Retinal pigment epithelial cell (primary cell): ENCODE measurements at regions not wholly inside any gene's neighbourhood (a gene's known extent, or its start where the extent isn't known, plus 50 kb on each side); places are given as distances from the start of the nearest gene placed in this dataset.

Experiments
- DNase-seq: peaks from one replicate; pipeline ENCODE4 v3.0.0-alpha.2; 2010; ENCODE audit warnings: low read depth
- H3K4me3 ChIP-seq: 2 replicates; pipeline ENCODE4 v1.5.1; 2011; ENCODE audit warnings: mild to moderate bottlenecking, low read length, control low read depth, moderate library complexity
- TF ChIP-seq, protein P1 (sequence below): conservative IDR thresholded peaks from 2 replicates; pipeline ENCODE4 v1.5.1; 2011; ENCODE audit warnings: low read depth, low read length, control low read depth, inconsistent platforms

DNA sequence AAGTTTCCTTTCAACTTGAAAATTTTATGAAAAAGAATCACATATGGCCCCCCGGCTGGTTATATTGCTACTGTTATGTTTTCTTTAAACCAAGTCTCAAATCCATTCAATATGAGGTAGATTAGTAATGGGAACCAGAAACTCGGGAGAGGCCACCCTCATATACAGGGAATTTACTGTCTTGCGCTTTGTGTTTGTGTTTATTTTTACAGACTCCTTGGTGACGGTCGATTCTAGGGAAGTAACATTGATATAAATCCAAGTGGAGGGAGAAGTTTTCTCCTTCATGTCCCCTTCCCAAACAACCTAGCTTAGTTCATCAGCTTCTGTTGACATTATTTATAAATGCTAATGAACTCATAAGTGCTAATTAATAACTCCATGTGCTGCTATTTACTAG, 163.5 kb upstream of the LMO4 start:
- H3K4me3 ChIP-seq, result no peak overlapping the region
- DNase-seq, result no peak
- TF ChIP-seq, protein P1, sequence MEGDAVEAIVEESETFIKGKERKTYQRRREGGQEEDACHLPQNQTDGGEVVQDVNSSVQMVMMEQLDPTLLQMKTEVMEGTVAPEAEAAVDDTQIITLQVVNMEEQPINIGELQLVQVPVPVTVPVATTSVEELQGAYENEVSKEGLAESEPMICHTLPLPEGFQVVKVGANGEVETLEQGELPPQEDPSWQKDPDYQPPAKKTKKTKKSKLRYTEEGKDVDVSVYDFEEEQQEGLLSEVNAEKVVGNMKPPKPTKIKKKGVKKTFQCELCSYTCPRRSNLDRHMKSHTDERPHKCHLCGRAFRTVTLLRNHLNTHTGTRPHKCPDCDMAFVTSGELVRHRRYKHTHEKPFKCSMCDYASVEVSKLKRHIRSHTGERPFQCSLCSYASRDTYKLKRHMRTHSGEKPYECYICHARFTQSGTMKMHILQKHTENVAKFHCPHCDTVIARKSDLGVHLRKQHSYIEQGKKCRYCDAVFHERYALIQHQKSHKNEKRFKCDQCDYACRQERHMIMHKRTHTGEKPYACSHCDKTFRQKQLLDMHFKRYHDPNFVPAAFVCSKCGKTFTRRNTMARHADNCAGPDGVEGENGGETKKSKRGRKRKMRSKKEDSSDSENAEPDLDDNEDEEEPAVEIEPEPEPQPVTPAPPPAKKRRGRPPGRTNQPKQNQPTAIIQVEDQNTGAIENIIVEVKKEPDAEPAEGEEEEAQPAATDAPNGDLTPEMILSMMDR, result no peak

DNA sequence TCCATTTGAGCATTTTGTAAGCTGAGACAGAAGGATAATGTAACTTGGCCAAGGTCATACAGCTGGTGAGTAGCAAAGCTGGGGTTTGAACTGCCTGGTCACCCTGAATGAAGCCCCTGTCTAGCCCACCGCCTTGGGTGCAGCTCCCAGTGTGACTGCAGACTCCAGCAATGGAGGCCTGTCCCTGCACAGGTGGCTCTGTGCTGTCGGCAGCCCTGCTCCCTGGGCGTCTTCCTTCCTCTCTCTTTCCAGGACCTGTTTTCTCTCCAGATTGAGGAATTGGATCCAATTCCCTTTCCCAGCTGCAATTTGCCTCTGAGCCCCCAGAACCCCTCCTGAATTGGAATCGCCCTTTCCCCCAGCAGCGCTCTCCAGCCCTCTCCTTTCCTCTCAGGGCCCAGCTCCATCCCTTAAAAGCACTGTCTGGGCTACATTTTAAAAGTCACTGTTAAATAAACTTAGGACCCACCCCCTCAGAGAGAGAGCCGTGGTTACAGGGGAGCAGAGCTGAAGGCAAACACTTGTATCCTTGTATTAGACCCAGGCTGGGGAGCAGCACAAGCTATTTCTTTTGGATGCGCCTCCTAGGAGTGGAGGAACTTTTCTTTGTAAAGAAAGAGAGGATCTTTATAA, 161.4 kb upstream of the LMO4 start:
- H3K4me3 ChIP-seq, result no peak overlapping the region
- TF ChIP-seq, protein P1, result no peak
- DNase-seq, result no peak

DNA sequence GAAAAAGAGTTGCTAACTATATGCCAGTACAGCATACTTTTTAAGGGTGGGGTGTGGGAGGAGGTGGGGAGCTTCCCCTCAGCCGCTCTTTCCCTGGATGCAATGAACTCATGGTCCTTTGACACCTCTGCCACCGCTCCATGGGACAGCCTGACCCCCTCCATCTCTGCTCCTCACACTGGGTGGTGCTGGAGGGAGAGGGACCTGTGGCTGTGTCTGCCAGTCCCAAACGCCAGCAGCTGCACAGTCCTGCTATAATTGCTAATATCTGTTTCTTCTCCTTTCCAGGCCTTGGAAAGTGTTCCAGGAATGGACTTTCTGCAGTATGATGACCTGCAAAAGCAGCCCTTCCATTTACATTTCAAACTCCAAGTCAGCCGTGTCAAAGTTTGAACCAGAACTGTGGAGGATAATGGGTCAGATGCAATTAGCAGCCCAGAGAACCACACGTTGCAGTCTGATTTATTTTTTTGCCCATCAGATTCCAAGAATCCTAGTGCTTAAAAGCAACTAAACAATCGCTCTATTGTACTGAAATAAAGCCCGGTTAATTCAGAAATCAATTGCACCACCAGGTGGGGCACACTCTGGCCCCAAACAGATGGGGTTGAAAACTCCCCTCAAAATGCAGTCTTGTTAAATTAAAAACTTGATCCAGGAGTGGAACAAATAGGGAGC, 160.7 kb upstream of the LMO4 start:
- DNase-seq, result no peak
- TF ChIP-seq, protein P1, result peak; percentile 53
- H3K4me3 ChIP-seq, result no peak overlapping the region

DNA sequence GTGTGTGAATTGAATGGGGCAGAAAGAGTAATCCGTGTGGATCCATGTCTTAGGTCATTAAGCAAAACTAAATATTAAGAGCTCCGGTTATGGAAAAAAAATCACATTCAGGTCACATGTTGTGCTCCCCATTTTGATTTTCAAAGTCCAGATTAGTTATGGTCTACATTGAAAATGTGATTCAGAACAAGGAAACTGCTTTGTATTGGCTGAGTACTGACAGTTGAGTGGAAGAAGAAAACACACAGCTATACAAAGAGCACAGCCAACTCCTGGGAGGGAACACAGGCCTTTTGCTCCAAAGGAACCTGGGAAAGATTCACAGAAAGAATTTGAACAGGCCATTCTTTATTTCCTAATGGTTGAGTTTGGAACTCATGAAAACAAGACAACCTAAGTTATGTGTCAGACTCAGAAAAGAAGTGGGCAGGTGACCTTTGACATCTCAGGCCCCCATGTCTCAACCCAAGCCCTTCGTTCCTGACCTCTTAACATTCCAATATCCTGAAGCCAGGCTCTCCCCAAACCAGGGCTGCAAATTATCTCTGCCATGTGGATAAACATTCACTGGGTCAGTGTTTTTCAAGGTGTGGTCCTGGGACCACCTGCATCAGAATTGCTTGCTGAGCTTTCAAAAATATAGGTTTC, 159.3 kb upstream of the LMO4 start:
- no peak for DNase-seq

DNA sequence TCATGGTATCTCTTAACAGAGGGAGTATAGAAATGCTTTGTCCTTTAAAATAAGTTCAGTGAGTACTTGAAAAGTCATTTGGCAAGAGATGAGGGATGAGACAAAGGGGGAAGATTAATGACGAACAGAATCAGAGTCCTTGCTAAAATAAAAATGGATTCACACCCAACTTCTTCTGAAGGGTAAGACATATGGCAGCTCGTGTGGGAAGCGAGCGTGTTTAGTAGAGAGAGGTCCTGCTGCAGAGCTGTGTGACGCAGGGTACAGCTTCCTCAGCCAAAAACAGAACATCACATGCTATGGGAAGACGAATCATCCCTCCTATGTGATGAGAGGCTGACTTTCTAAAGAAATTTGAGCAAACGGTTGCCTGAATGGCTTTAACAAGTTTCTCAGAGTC, 158.5 kb upstream of the LMO4 start:
- H3K4me3 ChIP-seq, result no peak overlapping the region

More for the DNA sequence above, 159.3 kb upstream of the LMO4 start:
- TF ChIP-seq, protein P1, result no peak
- no peak overlapping the region for H3K4me3 ChIP-seq

DNA sequence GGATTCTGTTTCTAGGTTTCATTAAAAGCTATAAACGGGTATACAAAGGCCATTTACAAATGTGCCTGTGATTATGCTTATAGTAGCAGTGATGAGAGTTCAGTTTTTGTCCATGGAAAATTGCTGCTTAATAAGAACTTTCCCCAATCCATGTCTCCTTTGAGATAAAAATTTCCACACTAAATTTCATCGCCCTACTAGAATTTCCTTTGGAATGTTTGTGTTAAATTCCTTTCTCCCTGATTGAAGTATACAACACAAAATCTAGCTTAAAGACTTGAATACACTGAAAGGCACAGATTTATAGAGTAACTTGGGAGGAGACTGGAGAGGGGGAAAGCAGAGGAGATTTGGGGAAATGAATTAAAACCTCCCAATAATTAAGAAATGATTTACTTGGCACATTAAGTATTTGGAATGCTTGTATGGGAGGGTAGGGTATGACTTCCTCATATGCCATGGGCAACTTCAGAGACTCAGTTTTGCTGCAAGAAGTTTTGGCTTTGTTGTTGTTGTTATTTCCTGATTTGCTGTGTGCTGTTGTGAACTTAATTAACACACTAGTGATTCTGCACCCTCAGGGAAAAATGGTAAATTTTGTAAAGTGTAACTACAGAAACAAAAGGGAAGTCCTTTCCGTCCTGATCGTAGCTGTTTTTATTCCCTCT, 157.6 kb upstream of the LMO4 start:
- H3K4me3 ChIP-seq, result no peak overlapping the region
- no peak for DNase-seq
- TF ChIP-seq, protein P1, result no peak

More for the DNA sequence above, 158.5 kb upstream of the LMO4 start:
- DNase-seq, result no peak
- TF ChIP-seq, protein P1, result no peak
